Upper lobe of right lung (tissue), 1 donor: ENCODE measurements at regions not wholly inside any gene's neighbourhood (a gene's known extent, or its start where the extent isn't known, plus 50 kb on each side); places are given as distances from the start of the nearest gene placed in this dataset.
"Not testable (repeated sequence)": the region's sequence is repeated elsewhere in the genome, so short reads cannot be mapped to it uniquely, and the experiment has no call there.

ENCODE experiments used
- ATAC-seq: fragments of 200-7000 bp; cut with Tn5 transposase; one replicate; pipeline ENCODE4 v1.9.1; 2020; ENCODE audit warnings: mild to moderate bottlenecking, moderate library complexity
- DNase-seq: peaks from one replicate; pipeline ENCODE4 v3.0.0-alpha.2; 2020
- H3K27ac ChIP-seq: fragments of 200-600 bp; one replicate; pipeline ENCODE4 v1.8.0; 2022
- H3K27me3 ChIP-seq: fragments of 200-600 bp; one replicate; pipeline ENCODE4 v1.8.0; 2022; ENCODE audit warnings: mild to moderate bottlenecking
- H3K36me3 ChIP-seq: fragments of 200-600 bp; one replicate; pipeline ENCODE4 v1.8.0; 2022
- H3K4me1 ChIP-seq: fragments of 200-600 bp; one replicate; pipeline ENCODE4 v1.8.0; 2022
- H3K4me3 ChIP-seq: fragments of 200-600 bp; one replicate; pipeline ENCODE4 v1.8.0; 2022; ENCODE audit warnings: mild to moderate bottlenecking
- H3K9me3 ChIP-seq: fragments of 200-600 bp; one replicate; pipeline ENCODE4 v1.8.0; 2022
- CTCF ChIP-seq: fragments of 200-600 bp; IDR thresholded peaks from one replicate; pipeline ENCODE4 v1.8.0; 2022; ENCODE audit warnings: antibody characterized with exemption
- intact Hi-C: fragments of 100-400 bp; cut with DNase I; formaldehyde crosslinking; loops from one replicate; pipeline ENCODE4 v1.11.0; 2022
- donor health status: DM: no; HTN: yes; CAD: no; lungs with severe emphysema.

GRCh38 chr6:79808921-79809320 lies 138.4 kb downstream of the ELOVL4 start:
- Histone ChIP-seq H3K4me1 (no peaks in the 10 kb centered on the region), H3K36me3 (no peaks in the 10 kb centered on the region), H3K9me3 (no peaks in the 10 kb centered on the region), H3K27me3 (no peaks in the 10 kb centered on the region), H3K27ac (no peak overlapping the region), H3K4me3 (no peak overlapping the region)
- no peak for TF ChIP-seq CTCF
- ATAC-seq (no peak), DNase-seq (no peak)
- intact Hi-C loops = no loop called here

GRCh38 chr6:79806661-79807060 lies 140.7 kb downstream of the ELOVL4 start:
- H3K36me3 ChIP-seq, H3K27me3 ChIP-seq, H3K27ac ChIP-seq, H3K4me1 ChIP-seq, DNase-seq, intact Hi-C loops, ATAC-seq, H3K9me3 ChIP-seq, H3K4me3 ChIP-seq: not testable (repeated sequence)

GRCh38 chr6:79804732-79805131 lies 142.6 kb downstream of the ELOVL4 start:
- DNase-seq (no peak), ATAC-seq (no peak)
- Histone ChIP-seq H3K36me3 (no peaks in the 10 kb centered on the region), H3K27me3 (no peaks in the 10 kb centered on the region), H3K27ac (no peak overlapping the region), H3K9me3 (no peaks in the 10 kb centered on the region), H3K4me3 (no peak overlapping the region), H3K4me1 (no peaks in the 10 kb centered on the region)
- TF ChIP-seq CTCF = no peak
- intact Hi-C loops = no loop called here

GRCh38 chr6:79803917-79804316 lies 143.4 kb downstream of the ELOVL4 start:
- Histone ChIP-seq H3K27me3 (no peaks in the 10 kb centered on the region), H3K36me3 (no peaks in the 10 kb centered on the region), H3K4me1 (no peaks in the 10 kb centered on the region), H3K4me3 (no peak overlapping the region), H3K27ac (no peak overlapping the region), H3K9me3 (no peaks in the 10 kb centered on the region)
- TF ChIP-seq CTCF = no peak
- ATAC-seq (no peak), DNase-seq (no peak)
- intact Hi-C loops = no loop called here

- intact Hi-C loops = no loop called here
- peak; percentile 59 for ATAC-seq
- no peaks in the 10 kb centered on the region for H3K36me3 ChIP-seq
These were observed 144.6 kb downstream of the ELOVL4 start for GRCh38 chr6:79802657-79803300.

GRCh38 chr6:79801362-79801761 lies 146.0 kb downstream of the ELOVL4 start:
- ATAC-seq = no peak
- Histone ChIP-seq H3K4me3 (no peak overlapping the region), H3K36me3 (no peaks in the 10 kb centered on the region), H3K9me3 (no peaks in the 10 kb centered on the region), H3K4me1 (no peaks in the 10 kb centered on the region), H3K27ac (no peak overlapping the region), H3K27me3 (no peaks in the 10 kb centered on the region)
- TF ChIP-seq CTCF = no peak
- intact Hi-C loops = no loop called here
- no peak for DNase-seq

More at GRCh38 chr6:79802657-79803300, 144.6 kb downstream of the ELOVL4 start:
- TF ChIP-seq CTCF = no peak
- no peaks in the 10 kb centered on the region for H3K9me3 ChIP-seq
- DNase-seq = no peak
- no peak overlapping the region for H3K4me3 ChIP-seq
- H3K4me1 ChIP-seq = no peaks in the 10 kb centered on the region
- H3K27me3 ChIP-seq = no peaks in the 10 kb centered on the region
- no peak overlapping the region for H3K27ac ChIP-seq
